ENCODE measurements at regions not wholly inside any gene's neighbourhood (a gene's known extent, or its start where the extent isn't known, plus 50 kb on each side); places are given as distances from the start of the nearest gene placed in this dataset.

- no peak for TF ChIP-seq CTCF (IDR thresholded peaks at IDR 0.05; ENCODE audit: low read depth, low read length)
- DNase-seq (ENCODE audit: extremely low read depth, low read depth) = peak; percentile 94
Observed at GRCh38 chr17:77476931-77477805, 336.4 kb downstream of the SEC14L1 start.

- TF ChIP-seq CTCF (IDR thresholded peaks at IDR 0.05; ENCODE audit: low read depth, low read length) = no peak
- no peak for DNase-seq (ENCODE audit: extremely low read depth, low read depth)
Observed at GRCh38 chr17:77478281-77478680, 337.5 kb downstream of the SEC14L1 start.

- no peak for TF ChIP-seq CTCF (IDR thresholded peaks at IDR 0.05; ENCODE audit: low read depth, low read length)
- no peak for DNase-seq (ENCODE audit: extremely low read depth, low read depth)
Observed at GRCh38 chr17:77478899-77479298, 338.1 kb downstream of the SEC14L1 start.

- no peak for DNase-seq (ENCODE audit: extremely low read depth, low read depth)
- TF ChIP-seq CTCF (IDR thresholded peaks at IDR 0.05; ENCODE audit: low read depth, low read length) = no peak
Observed at GRCh38 chr17:77479372-77480198, 338.8 kb downstream of the SEC14L1 start.

GRCh38 chr17:77480199-77480508 lies 339.4 kb downstream of the SEC14L1 start:
- no peak; the same call in 1 of the 2 replicates for TF ChIP-seq CTCF (IDR thresholded peaks at IDR 0.05; ENCODE audit: low read depth, low read length)
- no peak for DNase-seq (ENCODE audit: extremely low read depth, low read depth)

GRCh38 chr17:77480509-77481215 lies 339.9 kb downstream of the SEC14L1 start:
- TF ChIP-seq CTCF (IDR thresholded peaks at IDR 0.05; ENCODE audit: low read depth, low read length) = no peak
- DNase-seq (ENCODE audit: extremely low read depth, low read depth) = no peak

All from AG09319 (cell line).